NCI-H2171 (cell line): ENCODE measurements at regions not wholly inside any gene's neighbourhood (a gene's known extent, or its start where the extent isn't known, plus 50 kb on each side); places are given as distances from the start of the nearest gene placed in this dataset.

Experiments used
- DNase-seq: peaks from one replicate; lab custom pipeline; 2025; lab: John Stamatoyannopoulos, UW

DNA sequence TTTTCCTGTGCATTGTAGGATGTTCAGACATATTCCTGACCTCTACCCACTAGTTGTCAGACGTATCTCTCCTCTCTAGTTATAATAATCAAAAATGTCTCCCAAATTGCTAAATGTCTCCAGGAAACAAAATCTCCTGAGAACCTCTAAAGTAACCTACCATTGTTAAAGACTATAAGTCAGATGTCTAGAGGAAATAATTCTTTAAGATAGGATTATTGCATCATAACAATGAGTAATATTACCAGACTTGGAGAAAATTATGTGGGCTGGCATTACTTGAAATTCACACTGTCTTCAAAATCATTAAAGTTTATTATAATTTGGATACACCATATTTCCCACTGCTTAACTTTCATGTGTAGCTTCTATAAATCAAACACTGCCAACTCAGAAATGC lies 643.0 kb upstream of the ADGRL2 start:
- no peak for DNase-seq

DNA sequence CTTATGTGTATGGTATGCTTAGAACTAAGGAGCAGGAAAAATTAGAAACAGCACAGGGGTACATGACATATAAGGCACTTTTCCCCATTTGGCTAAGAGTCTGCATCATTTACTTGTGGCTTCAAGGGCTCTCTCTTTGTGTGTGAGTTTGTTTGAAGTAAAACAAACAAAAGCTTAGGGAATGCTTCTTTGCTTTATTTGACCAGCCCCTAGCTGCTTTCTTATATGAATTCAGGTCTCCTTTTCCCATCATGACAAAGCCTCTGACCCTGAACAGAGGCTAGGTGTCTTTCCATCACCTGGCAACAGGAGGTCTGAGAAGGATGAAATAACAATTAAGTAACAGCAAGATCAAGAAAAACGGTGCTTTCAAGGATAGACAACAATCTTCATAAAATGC lies 643.8 kb upstream of the ADGRL2 start:
- no peak for DNase-seq

DNA sequence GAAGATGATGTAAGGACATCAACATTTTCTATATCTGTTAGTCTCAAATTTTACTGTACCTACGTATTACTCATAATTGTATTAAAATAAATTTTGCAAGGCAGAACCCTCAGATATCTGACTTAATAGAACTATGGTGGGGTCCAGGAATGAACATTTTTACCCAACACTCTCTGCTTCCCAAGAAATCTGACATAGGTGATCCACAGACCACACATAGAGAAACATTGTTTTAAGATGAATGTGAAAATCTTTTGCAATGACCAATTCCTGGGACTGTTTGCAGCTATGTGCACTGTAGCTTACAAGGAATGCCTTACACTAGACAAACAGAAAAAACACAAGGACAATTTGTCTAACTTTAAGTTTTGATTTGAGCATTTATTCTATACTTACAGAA lies 645.6 kb upstream of the ADGRL2 start:
- no peak for DNase-seq

DNA sequence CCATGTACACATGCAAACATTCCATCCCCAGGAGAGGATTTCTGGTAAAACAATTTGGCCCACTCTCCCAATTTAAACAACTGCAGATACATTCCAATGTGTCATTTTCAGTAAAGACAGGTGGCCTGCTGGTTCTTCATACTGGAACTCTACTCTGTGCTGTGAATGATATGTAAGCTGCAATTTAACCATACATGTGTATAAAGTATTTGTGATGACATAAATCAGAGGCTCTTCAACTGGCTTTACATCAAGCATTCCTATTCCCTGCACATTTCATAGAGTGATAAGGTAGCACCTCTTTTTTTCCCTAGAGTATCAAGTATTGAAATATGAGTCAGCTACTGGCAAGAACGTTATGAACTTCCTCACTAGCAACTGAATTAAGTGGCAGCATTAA lies 649.5 kb upstream of the ADGRL2 start:
- no peak for DNase-seq

DNA sequence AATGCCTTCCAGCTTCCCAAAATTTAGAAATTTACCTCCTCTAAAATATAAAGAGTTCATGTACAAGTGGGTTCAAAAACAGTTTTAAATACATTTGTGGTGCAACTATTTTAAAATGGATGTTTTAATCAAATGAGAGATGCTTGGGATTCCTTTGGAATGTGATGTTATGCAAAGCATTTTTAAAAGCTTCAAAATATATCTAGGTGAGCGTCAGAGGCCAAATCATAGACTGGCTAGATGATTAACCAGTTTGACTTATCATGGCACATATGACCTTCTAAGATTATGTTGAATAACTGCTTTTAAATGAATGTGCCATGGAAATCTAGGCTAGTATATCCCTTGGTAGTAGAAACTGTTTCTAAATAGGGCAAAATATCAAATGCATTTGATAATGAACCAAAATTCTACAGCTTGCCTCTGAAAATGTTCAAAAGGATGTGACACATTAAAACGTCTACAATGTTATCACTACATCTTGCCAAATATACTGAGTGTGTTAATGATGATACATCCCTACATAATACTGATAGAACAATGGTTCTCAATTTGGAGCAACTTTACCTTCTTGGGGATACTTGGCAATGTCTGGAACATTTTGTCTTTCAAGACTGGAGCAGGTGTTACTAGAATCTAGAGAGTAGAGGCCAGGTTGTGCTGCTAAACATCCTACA lies 650.9 kb upstream of the ADGRL2 start:
- no peak for DNase-seq

- DNase-seq = no peak
Observed at GRCh38 chr1:81144240-81144825, 656.4 kb upstream of the ADGRL2 start.

DNA sequence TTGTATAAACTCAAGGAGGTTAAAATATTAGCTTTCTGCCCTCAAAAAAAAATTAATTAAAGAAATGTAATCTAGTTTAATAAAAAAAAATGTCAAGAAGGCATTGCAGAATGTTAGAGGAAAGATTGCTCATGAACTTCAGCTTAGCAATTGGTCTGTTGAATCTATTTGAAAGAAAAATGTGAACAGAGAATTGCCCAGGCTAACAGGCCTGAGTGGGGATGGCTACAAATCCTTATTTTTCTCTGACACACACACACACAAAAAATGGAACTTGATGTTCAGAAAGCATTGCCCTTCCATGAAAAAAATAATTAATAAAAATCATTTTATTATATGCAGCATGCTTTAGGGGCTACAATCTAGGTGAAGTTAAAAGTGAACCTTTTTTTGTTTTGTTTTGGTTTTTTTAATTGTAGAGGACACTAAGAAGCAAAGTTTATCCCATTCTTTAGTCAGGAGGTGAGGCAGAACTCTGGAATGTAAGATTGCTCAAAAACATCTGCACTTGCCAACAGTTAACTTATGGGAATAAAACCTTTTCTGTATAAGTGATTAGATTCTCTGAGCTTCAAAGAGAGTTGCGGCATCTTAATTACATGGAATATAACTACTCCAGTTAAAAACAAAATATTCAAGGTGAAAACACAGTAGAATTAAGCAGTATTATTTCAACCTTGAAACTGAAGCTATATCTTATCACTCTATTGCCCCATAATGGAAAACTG lies 658.5 kb upstream of the ADGRL2 start:
- DNase-seq = no peak

DNA sequence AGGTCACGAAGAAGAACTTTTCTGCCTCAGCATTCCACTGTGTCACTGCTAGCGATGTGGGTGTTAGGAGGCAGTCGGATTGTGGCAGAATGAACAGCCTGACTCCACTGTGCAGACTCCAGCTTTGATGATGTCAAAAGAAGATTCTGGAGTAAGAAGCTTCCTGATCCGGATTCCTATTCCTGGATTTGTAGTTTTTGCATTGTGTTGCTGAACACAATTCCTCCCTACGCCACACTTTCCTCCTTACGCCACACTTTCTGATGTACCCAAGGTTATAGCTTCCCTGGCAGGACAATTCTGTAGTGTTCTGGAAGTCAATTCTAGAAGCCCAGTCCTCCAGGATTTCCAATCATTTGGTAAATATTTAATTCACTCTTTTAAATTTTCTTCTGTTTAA lies 665.2 kb upstream of the ADGRL2 start:
- DNase-seq = no peak

- no peak for DNase-seq
Observed at GRCh38 chr1:81129776-81130175, 671.0 kb upstream of the ADGRL2 start.

- DNase-seq = no peak
Observed at GRCh38 chr1:81129366-81129765, 671.4 kb upstream of the ADGRL2 start.

DNA sequence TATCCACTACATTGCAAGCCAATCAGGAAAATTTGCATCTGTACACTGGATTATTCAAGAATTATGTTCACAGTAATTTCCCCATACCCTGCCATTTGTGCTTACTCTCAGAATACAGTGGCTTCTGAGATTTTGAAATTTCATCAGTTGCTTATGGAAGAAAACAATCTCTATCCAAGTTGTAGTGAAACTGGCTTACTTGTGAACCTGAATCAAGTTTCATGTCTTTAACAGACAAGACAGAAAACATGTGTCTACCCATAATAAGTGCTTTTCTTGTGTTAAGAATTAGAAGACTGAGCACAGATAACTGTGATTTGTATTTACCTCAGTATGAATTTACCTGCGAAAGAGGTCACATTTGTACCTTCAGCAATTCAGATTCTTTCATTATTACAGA lies 672.7 kb upstream of the ADGRL2 start:
- DNase-seq = no peak

- DNase-seq = no peak
Observed at GRCh38 chr1:81126989-81127581, 673.6 kb upstream of the ADGRL2 start.

- no peak for DNase-seq
Observed at GRCh38 chr1:81125672-81126071, 675.1 kb upstream of the ADGRL2 start.

- DNase-seq = no peak
Observed at GRCh38 chr1:81121306-81121705, 679.4 kb upstream of the ADGRL2 start.

DNA sequence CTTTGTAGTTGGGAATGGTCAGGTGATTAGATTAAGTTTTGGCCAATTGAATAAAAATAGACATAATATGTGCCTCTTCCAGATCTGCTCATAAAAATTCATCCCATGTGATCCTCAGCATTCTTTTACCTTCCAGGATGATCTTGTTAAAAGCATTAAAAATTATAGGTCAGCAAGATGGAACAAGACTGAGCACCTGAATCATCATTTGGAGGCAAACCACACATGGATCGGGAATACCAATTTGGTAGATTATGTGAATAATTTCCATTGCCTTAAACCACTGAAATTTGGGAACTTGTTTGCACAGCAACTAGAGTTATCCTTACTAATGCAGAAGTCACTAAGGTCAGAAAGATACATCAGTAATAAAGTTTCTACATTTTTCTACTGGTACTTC lies 681.4 kb upstream of the ADGRL2 start:
- no peak for DNase-seq

- no peak for DNase-seq
Observed at GRCh38 chr1:81118550-81118949, 682.2 kb upstream of the ADGRL2 start.

GRCh38 chr1:81115422-81115821 lies 685.3 kb upstream of the ADGRL2 start:
- no peak for DNase-seq

DNA sequence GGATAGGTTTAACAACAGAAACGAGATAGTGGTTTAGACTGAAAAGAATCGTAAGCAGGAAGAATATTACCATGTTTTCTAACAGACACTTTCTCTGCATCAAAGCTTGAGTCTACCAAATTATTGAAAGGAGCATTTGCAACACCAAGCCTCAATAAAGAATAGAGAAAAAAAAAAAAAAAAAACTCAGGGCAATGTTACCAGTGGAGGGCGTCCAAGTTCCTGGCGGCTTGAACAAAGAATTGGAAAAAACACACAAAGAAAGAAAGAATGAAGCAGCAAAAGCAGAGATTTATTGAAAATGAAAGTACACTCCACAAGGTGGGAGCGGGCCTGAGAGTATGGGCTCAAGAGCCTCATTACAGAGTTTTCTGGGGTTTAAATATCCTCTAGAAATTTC lies 686.5 kb upstream of the ADGRL2 start:
- no peak for DNase-seq

DNA sequence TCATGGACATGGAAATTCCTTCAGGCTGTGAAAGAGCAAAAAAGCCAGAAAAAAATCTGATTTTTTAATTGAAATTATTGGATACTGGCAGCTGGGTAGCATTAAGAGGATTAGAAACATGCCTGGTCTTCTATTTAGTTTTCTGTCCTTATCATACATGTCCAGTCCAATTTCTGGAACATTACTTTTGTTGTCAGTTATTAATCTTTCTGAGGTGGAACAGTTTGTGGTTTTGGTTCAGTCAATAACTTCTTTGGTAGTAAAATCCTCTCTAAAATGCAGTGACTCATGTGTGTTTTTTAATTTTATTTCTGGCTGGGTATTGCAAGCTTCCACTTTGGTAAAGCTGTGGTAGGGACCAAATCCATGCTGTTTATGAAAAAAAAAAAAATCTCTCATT lies 687.0 kb upstream of the ADGRL2 start:
- no peak for DNase-seq

DNA sequence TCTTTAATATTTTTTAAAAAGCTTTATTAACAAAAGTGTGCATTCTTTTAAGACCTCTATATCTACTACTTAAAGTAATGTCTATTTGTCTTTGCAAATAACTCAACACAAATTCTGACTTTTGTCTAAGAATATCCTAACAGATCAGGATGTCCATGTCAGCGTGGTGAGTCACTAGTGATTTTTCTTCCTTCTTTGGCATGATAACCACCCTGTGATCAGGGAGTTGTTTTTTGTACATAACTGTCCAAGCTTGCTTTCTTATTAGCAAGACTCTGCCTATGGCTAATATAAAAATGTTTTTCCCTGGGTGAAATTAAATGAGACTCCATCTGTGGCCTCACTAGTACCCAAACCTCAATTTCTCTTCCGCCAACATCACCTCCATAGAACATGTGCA lies 688.9 kb upstream of the ADGRL2 start:
- DNase-seq = no peak

GRCh38 chr1:81109038-81109437 lies 691.7 kb upstream of the ADGRL2 start:
- no peak for DNase-seq

GRCh38 chr1:81097860-81098259 lies 702.9 kb upstream of the ADGRL2 start:
- no peak for DNase-seq

GRCh38 chr1:81073580-81073979 lies 727.2 kb upstream of the ADGRL2 start:
- no peak for DNase-seq
